ENCODE measurements at regions not wholly inside any gene's neighbourhood (a gene's known extent, or its start where the extent isn't known, plus 50 kb on each side); places are given as distances from the start of the nearest gene placed in this dataset.

DNA sequence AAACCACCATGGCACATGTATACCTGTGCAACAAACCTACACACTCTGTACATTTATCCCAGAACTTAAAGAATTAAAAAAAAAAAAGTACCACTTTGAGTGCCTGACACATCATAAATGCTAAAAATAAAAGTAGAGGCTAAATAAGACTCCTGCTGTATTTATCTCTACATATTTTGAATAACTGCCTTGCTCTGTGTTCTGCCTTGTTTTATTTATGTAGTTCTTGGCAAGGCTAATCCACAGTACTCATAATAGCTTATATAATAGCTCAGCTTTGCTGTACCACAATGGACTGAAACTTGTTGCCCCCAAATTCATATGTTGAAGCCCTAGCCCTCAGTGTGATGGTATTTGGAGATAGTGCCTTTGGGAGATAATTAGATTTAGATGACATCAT lies 95.4 kb upstream of the ADAMTS9 start:
- H3K4me3 ChIP-seq (replicated peaks in 1 of 2; ENCODE audit: low read depth in 1 of 2, low read length in 2 of 2), result no peak overlapping the region
- no peaks in the 10 kb centered on the region for H3K36me3 ChIP-seq (ENCODE audit: control insufficient read depth in 1 of 2, insufficient read depth in 2 of 2, low read length in 2 of 2)
- no peak overlapping the region for H3K27ac ChIP-seq (ENCODE audit: low read depth, low read length)
- TF ChIP-seq JUND (IDR thresholded peaks at IDR 0.05) (no peak), SP1 (IDR thresholded peaks at IDR 0.05; ENCODE audit: low read depth) (no peak), POLR2AphosphoS5 (IDR thresholded peaks at IDR 0.05; ENCODE audit: low read depth, low read length) (no peak), SRF (IDR thresholded peaks at IDR 0.05; ENCODE audit: low read depth) (no peak), ZFX (IDR thresholded peaks at IDR 0.05) (no peak), YY1 (IDR thresholded peaks at IDR 0.05; ENCODE audit: extremely low read depth, insufficient replicate concordance, low read depth, low read length) (no peak), FOSL1 (IDR thresholded peaks at IDR 0.05; ENCODE audit: low read depth) (no peak), TCF7L2 (IDR thresholded peaks at IDR 0.05; ENCODE audit: borderline replicate concordance, extremely low read depth, insufficient read depth, insufficient read length) (no peak), EGR1 (IDR thresholded peaks at IDR 0.05; ENCODE audit: low read depth) (no peak), CBX3 (IDR thresholded peaks at IDR 0.05; ENCODE audit: low read depth) (no peak), ZNF274 (IDR thresholded peaks at IDR 0.05; ENCODE audit: low read depth, low read length) (no peak), SIN3A (IDR thresholded peaks at IDR 0.05; ENCODE audit: low read depth) (no peak), EZH2phosphoT487 (IDR thresholded peaks at IDR 0.05; ENCODE audit: borderline replicate concordance) (no peak), RAD21 (IDR thresholded peaks at IDR 0.05; ENCODE audit: low read depth) (no peak)
- TF ChIP-seq, protein P1, sequence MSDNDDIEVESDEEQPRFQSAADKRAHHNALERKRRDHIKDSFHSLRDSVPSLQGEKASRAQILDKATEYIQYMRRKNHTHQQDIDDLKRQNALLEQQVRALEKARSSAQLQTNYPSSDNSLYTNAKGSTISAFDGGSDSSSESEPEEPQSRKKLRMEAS (IDR thresholded peaks at IDR 0.05), result no peak
- TF ChIP-seq, protein P2, sequence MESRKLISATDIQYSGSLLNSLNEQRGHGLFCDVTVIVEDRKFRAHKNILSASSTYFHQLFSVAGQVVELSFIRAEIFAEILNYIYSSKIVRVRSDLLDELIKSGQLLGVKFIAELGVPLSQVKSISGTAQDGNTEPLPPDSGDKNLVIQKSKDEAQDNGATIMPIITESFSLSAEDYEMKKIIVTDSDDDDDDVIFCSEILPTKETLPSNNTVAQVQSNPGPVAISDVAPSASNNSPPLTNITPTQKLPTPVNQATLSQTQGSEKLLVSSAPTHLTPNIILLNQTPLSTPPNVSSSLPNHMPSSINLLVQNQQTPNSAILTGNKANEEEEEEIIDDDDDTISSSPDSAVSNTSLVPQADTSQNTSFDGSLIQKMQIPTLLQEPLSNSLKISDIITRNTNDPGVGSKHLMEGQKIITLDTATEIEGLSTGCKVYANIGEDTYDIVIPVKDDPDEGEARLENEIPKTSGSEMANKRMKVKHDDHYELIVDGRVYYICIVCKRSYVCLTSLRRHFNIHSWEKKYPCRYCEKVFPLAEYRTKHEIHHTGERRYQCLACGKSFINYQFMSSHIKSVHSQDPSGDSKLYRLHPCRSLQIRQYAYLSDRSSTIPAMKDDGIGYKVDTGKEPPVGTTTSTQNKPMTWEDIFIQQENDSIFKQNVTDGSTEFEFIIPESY (IDR thresholded peaks at IDR 0.05; ENCODE audit: extremely low read depth, insufficient replicate concordance, low read length), result no peak
- TF ChIP-seq, protein P3, sequence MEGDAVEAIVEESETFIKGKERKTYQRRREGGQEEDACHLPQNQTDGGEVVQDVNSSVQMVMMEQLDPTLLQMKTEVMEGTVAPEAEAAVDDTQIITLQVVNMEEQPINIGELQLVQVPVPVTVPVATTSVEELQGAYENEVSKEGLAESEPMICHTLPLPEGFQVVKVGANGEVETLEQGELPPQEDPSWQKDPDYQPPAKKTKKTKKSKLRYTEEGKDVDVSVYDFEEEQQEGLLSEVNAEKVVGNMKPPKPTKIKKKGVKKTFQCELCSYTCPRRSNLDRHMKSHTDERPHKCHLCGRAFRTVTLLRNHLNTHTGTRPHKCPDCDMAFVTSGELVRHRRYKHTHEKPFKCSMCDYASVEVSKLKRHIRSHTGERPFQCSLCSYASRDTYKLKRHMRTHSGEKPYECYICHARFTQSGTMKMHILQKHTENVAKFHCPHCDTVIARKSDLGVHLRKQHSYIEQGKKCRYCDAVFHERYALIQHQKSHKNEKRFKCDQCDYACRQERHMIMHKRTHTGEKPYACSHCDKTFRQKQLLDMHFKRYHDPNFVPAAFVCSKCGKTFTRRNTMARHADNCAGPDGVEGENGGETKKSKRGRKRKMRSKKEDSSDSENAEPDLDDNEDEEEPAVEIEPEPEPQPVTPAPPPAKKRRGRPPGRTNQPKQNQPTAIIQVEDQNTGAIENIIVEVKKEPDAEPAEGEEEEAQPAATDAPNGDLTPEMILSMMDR (IDR thresholded peaks at IDR 0.05 in 2 of 3, conservative IDR thresholded peaks at IDR 0.05 in 1 of 3; ENCODE audit: borderline replicate concordance in 1 of 3, insufficient read depth in 1 of 3, low read depth in 2 of 3, low read length in 2 of 3), result no peak
- TF ChIP-seq, protein P4, sequence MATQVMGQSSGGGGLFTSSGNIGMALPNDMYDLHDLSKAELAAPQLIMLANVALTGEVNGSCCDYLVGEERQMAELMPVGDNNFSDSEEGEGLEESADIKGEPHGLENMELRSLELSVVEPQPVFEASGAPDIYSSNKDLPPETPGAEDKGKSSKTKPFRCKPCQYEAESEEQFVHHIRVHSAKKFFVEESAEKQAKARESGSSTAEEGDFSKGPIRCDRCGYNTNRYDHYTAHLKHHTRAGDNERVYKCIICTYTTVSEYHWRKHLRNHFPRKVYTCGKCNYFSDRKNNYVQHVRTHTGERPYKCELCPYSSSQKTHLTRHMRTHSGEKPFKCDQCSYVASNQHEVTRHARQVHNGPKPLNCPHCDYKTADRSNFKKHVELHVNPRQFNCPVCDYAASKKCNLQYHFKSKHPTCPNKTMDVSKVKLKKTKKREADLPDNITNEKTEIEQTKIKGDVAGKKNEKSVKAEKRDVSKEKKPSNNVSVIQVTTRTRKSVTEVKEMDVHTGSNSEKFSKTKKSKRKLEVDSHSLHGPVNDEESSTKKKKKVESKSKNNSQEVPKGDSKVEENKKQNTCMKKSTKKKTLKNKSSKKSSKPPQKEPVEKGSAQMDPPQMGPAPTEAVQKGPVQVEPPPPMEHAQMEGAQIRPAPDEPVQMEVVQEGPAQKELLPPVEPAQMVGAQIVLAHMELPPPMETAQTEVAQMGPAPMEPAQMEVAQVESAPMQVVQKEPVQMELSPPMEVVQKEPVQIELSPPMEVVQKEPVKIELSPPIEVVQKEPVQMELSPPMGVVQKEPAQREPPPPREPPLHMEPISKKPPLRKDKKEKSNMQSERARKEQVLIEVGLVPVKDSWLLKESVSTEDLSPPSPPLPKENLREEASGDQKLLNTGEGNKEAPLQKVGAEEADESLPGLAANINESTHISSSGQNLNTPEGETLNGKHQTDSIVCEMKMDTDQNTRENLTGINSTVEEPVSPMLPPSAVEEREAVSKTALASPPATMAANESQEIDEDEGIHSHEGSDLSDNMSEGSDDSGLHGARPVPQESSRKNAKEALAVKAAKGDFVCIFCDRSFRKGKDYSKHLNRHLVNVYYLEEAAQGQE (IDR thresholded peaks at IDR 0.05; ENCODE audit: low read depth), result no peak
- no peaks in the 10 kb centered on the region for H3K79me2 ChIP-seq (ENCODE audit: insufficient read depth, low read length)
- H3K9me2 ChIP-seq (ENCODE audit: insufficient read depth), result no peaks in the 10 kb centered on the region
- H2AFZ ChIP-seq (ENCODE audit: low read depth, low read length, poor library complexity, severe bottlenecking), result no peak overlapping the region
- CTCF ChIA-PET, result no interaction called here
- no peak overlapping the region for H3K9ac ChIP-seq (ENCODE audit: low read length)
- H4K20me1 ChIP-seq (ENCODE audit: insufficient read depth), result no peaks in the 10 kb centered on the region
- no peak overlapping the region for H3K4me2 ChIP-seq (ENCODE audit: low read length)
- BruUV-seq (replicated peaks), result no TSS peak
- RAD21 ChIA-PET (ENCODE audit: low non-redundant PET in 1 of 2, low total read pairs in 2 of 2, uncharacterized antibody in 2 of 2, unreplicated experiment in 2 of 2), result no interaction called here
- intact Hi-C loops (cut with micrococcal nuclease), result no loop called here
- no peaks in the 10 kb centered on the region for H3K27me3 ChIP-seq (ENCODE audit: insufficient read depth, low read length)
- no peaks in the 10 kb centered on the region for H3K4me1 ChIP-seq (ENCODE audit: control insufficient read depth in 1 of 2, insufficient read depth in 2 of 2, low read length in 2 of 2)
- DNase-seq (ENCODE audit: low read depth, low spot score), result no peak
- H3K9me3 ChIP-seq (ENCODE audit: control insufficient read depth in 1 of 2, insufficient read depth in 1 of 2, low read depth in 1 of 2, low read length in 2 of 2), result no peaks in the 10 kb centered on the region
- ATAC-seq, result no peak
- POLR2A ChIA-PET, result no interaction called here
